MCF 10A (cell line): ENCODE measurements at regions not wholly inside any gene's neighbourhood (a gene's known extent, or its start where the extent isn't known, plus 50 kb on each side); places are given as distances from the start of the nearest gene placed in this dataset.

Source experiments
- BruUV-seq: library from RNA; stranded (reverse); fragments of 400-500 nt; replicated peaks from 2 replicates; lab custom pipeline; 2021; lab: Mats Ljungman, UMichigan
- CTCF ChIA-PET: fragments of 300-600 bp; sonication (Branson Sonifier 250); formaldehyde crosslinking; extraction: SDS; loops from one replicate; lab custom pipeline; 2021; ENCODE audit warnings: antibody characterized with exemption, inconsistent platforms; lab: Yijun Ruan, JAX
- POLR2A ChIA-PET: fragments of 300-600, 350-650 bp; sonication (Branson Sonifier 250); formaldehyde crosslinking; extraction: SDS; loops from one replicate; lab custom pipeline; 2020; ENCODE audit warnings: antibody characterized with exemption, inconsistent platforms; lab: Yijun Ruan, JAX
- DNase-seq: peaks from one replicate; pipeline ENCODE4 v3.0.0-alpha.2; 2018; ENCODE audit not compliant: unreplicated experiment
- H3K27ac Mint-ChIP-seq: one replicate; pipeline ENCODE4 v1.8.0; 2022; ENCODE audit warnings: mild to moderate bottlenecking, low read depth, mixed read lengths; ENCODE audit not compliant: unreplicated experiment
- H3K27me3 Mint-ChIP-seq: one replicate; pipeline ENCODE4 v1.8.0; 2022; ENCODE audit warnings: mixed read lengths; ENCODE audit not compliant: insufficient read depth, unreplicated experiment
- H3K36me3 Mint-ChIP-seq: one replicate; pipeline ENCODE4 v1.8.0; 2022; ENCODE audit warnings: mild to moderate bottlenecking, moderate library complexity, mixed read lengths; ENCODE audit not compliant: insufficient read depth, unreplicated experiment
- H3K4me1 Mint-ChIP-seq: one replicate; pipeline ENCODE4 v1.8.0; 2022; ENCODE audit warnings: mixed read lengths; ENCODE audit not compliant: insufficient read depth, unreplicated experiment
- H3K4me3 Mint-ChIP-seq: one replicate; pipeline ENCODE4 v1.8.0; 2022; ENCODE audit warnings: mild to moderate bottlenecking, moderate library complexity, mixed read lengths; ENCODE audit not compliant: unreplicated experiment
- H3K9me3 Mint-ChIP-seq: one replicate; pipeline ENCODE4 v1.8.0; 2022; ENCODE audit warnings: mixed read lengths; ENCODE audit not compliant: unreplicated experiment
- intact Hi-C: fragments of 100-400 bp; cut with micrococcal nuclease; formaldehyde crosslinking; loops from 2 replicates; pipeline ENCODE4 v1.14.1; 2022
- TF ChIP-seq, protein P1 (sequence below): fragments of 200-600 bp; IDR thresholded peaks from one replicate; pipeline ENCODE4 v1.8.0; 2022; ENCODE audit warnings: antibody characterized with exemption, mild to moderate bottlenecking; ENCODE audit not compliant: unreplicated experiment

DNA sequence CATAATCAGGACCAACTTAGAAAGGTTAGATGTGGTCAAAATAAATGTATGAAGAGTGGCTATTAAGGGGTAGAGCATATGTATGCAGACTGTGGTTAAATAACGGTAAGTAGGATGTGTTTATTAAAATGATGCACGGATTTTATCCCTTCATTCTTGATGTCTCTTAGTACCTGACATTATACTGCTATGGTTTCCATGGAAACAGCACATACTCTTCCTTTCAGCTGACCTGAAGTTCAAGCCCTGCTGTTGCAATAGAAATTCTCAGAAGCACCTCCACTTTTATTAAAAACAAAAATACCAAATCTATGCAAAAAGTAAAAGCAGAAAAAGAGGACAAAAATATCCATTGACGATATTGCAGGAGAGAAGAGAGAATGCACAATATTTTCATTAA lies 381.4 kb downstream of the RWDD3 start:
- intact Hi-C loops = no loop called here
- CTCF ChIA-PET = no interaction called here
- H3K27ac Mint-ChIP-seq = no peak overlapping the region

DNA sequence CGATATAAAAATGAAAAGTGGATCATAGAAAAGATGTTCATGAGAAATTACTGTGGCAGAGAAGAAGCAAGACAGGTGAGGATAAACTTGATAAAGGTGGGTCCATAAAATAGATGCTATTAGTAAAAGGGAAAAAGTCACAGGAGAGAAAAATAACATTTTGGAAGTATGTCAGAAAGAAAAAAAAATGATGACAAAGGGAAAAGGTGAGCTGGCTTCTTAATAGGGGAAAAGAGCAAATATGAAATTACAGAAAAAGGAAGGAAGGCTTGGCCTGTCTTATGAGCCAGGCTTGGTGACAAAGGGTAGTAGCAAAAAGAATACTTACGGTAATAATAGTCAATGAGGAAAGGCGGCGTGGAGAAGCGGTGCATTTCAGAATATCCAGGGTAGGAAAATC lies 386.1 kb downstream of the RWDD3 start:
- no TSS peak for BruUV-seq
- ChIA-PET POLR2A (no interaction called here), CTCF (no interaction called here)
- no peak overlapping the region for H3K27ac Mint-ChIP-seq
- intact Hi-C loops = no loop called here
- no peak for DNase-seq
- TF ChIP-seq, protein P1, sequence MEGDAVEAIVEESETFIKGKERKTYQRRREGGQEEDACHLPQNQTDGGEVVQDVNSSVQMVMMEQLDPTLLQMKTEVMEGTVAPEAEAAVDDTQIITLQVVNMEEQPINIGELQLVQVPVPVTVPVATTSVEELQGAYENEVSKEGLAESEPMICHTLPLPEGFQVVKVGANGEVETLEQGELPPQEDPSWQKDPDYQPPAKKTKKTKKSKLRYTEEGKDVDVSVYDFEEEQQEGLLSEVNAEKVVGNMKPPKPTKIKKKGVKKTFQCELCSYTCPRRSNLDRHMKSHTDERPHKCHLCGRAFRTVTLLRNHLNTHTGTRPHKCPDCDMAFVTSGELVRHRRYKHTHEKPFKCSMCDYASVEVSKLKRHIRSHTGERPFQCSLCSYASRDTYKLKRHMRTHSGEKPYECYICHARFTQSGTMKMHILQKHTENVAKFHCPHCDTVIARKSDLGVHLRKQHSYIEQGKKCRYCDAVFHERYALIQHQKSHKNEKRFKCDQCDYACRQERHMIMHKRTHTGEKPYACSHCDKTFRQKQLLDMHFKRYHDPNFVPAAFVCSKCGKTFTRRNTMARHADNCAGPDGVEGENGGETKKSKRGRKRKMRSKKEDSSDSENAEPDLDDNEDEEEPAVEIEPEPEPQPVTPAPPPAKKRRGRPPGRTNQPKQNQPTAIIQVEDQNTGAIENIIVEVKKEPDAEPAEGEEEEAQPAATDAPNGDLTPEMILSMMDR = no peak
- no peaks in the 10 kb centered on the region for H3K9me3 Mint-ChIP-seq
- no peak overlapping the region for H3K4me3 Mint-ChIP-seq
- H3K36me3 Mint-ChIP-seq = no peaks in the 10 kb centered on the region
- H3K4me1 Mint-ChIP-seq = no peaks in the 10 kb centered on the region
- H3K27me3 Mint-ChIP-seq = no peaks in the 10 kb centered on the region

More for the DNA sequence above, 381.4 kb downstream of the RWDD3 start:
- POLR2A ChIA-PET = no interaction called here
- no peak for DNase-seq
- TF ChIP-seq, protein P1 = no peak
- H3K4me1 Mint-ChIP-seq = no peaks in the 10 kb centered on the region
- H3K9me3 Mint-ChIP-seq = no peaks in the 10 kb centered on the region
- no peaks in the 10 kb centered on the region for H3K36me3 Mint-ChIP-seq
- no TSS peak for BruUV-seq
- no peak overlapping the region for H3K4me3 Mint-ChIP-seq
- no peaks in the 10 kb centered on the region for H3K27me3 Mint-ChIP-seq

DNA sequence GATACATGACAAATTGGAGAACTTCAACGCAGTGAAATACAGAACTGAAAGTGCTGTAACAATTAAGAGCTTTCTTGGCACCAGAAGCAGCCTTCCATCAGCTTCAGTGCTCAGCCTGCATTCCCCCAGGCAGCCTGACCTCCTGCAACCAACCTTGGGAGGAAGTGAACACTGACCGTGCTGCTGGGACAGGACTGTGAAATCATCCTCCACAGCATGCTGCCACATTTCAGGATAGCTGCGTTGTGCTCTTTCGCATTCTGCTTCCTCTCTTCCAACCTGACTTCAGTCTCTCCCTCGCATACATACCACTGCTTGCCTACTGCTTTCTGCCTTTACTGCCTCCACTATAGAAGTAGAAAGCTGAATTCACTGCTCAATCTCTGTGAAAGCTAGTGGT lies 388.6 kb downstream of the RWDD3 start:
- no peak for DNase-seq
- intact Hi-C loops = no loop called here
- CTCF ChIA-PET = interaction anchor here (0.6 kb wide), 1 partner anchor 589 kb away, joined by 3 read pairs; no protein-coding TSS in a partner anchor

DNA sequence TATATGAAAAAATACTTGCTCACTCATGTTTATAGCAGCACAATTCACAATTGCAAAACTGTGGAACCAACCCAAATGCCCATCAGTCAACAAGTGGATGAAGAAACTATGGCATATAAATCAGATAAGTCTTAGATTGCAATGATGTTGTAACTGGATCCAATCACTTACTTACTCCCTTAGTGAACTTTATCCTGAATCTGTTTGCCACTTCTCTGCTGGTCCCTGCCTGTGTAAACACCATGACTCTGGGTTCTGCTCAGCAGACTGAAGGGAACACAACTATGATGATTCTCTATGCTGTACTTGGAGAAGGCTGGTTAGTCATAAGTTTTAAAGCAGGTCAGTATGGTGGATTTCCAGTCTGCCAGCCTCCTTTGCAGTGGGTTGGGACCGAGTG lies 391.2 kb downstream of the RWDD3 start:
- H3K27me3 Mint-ChIP-seq = no peaks in the 10 kb centered on the region
- no peak for DNase-seq
- TF ChIP-seq, protein P1 = no peak
- no peaks in the 10 kb centered on the region for H3K4me1 Mint-ChIP-seq
- BruUV-seq = no TSS peak
- intact Hi-C loops = no loop called here
- H3K36me3 Mint-ChIP-seq = no peaks in the 10 kb centered on the region
- H3K9me3 Mint-ChIP-seq = no peaks in the 10 kb centered on the region
- POLR2A ChIA-PET = no interaction called here
- CTCF ChIA-PET = no interaction called here
- no peak overlapping the region for H3K4me3 Mint-ChIP-seq
- H3K27ac Mint-ChIP-seq = no peak overlapping the region

More for the DNA sequence above, 388.6 kb downstream of the RWDD3 start:
- no TSS peak for BruUV-seq
- Mint-ChIP-seq H3K4me1 (no peaks in the 10 kb centered on the region), H3K9me3 (no peaks in the 10 kb centered on the region), H3K36me3 (no peaks in the 10 kb centered on the region), H3K27me3 (no peaks in the 10 kb centered on the region), H3K27ac (no peak overlapping the region), H3K4me3 (no peak overlapping the region)
- TF ChIP-seq, protein P1 = no peak
- POLR2A ChIA-PET = interaction anchor here (0.6 kb wide), 1 partner anchor 280 kb away, joined by 3 read pairs; no protein-coding TSS in a partner anchor
